Amygdala (tissue), 56 donors: ENCODE measurements at regions not wholly inside any gene's neighbourhood (a gene's known extent, or its start where the extent isn't known, plus 50 kb on each side); places are given as distances from the start of the nearest gene placed in this dataset.
"Not testable (repeated sequence)": the region's sequence is repeated elsewhere in the genome, so short reads cannot be mapped to it uniquely, and the experiment has no call there.

Experiments used
- DNase-seq, 56 donors: peaks; one replicate each; lab custom pipeline; 2025; lab: John Stamatoyannopoulos, UW

DNA sequence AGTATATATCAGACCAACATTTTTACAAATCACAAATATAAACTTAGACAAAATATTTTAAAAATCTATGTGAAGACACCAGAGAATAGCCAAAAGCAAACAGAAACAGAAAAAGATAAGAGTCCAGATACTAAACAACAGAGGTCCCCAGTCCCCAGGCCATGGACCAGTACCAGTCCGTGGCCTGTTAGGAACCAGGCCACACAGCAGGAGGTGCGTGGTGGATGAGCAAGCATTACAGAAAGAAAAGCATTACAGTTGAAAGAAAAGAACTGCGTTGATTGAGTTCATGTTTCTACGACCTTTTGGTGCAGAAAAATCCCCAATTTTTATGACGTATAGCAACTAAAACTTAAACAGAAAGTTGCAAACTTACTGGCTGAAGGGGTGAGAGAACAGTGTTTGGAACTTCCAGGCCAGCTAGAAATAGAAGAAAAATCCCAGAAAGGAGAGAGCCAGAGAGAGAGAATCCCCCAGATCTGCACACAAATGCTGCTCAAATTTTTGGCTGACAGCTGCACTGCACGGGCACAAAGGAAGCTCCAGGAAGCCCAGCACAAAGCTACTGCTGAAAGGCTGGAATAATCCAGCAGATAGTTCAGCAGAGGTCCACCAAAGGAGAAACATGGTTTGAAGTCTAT lies 159.6 kb upstream of the C14orf180 start:
- no peak for DNase-seq

DNA sequence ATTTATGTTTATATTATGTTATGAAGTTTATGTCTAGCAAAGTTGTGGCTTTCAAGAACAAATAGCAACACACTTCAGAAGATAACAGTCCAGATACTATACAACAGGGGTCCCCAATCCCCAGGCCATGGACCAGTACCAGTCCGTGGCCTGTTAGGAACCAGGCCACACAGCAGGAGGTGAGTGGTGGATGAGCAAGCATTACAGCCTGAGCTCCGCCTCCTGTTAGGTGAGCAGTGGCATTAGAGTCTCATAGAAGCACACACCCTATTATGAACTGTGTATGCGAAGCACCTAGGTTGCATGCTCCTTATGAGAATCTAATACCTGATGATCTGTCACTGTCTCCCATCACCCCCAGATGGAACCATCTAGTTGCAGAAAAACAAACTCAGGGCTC lies 159.0 kb upstream of the C14orf180 start:
- not testable (repeated sequence) for DNase-seq

DNA sequence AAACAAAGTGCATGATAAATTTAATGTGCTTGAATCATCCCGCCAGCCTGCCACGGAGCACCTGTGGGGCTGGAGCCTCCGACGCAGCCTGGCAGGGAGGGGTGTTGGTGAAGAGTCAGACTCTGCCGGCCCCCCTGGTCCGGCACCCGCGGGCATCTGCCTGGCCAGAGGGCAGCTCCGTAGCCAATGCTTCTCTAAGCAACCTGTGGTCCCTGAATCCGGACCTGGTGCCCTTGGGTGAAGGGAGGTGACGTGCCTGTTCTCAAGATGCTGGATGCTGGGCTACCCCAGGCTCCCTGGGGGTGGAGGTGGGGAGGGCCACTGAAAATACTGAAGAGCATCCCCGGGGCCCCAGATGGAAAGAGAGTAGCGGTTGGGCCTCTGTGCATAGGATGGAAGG lies 158.6 kb upstream of the C14orf180 start:
- no peak for DNase-seq

DNA sequence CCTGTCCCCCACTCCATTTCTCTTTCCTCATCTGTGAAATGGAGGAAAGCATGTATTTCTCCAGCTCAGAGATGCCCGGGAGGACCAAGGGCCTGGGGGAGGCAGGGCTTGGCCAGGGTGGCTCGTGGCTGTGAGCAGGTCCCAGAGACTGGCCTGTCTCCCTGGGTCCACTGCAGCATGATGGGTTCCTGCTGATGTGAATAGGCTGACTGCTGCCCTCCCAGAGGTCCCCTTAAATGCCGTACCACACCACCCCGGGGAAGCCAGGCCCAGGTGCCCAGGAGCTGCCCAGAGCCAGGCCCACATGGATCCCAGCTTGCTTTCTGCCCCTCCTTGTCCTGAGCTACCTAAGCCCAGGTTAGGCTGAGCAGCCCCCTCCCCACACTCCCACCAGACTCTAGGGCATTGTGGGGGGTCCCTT lies 158.2 kb upstream of the C14orf180 start:
- DNase-seq = no peak

DNA sequence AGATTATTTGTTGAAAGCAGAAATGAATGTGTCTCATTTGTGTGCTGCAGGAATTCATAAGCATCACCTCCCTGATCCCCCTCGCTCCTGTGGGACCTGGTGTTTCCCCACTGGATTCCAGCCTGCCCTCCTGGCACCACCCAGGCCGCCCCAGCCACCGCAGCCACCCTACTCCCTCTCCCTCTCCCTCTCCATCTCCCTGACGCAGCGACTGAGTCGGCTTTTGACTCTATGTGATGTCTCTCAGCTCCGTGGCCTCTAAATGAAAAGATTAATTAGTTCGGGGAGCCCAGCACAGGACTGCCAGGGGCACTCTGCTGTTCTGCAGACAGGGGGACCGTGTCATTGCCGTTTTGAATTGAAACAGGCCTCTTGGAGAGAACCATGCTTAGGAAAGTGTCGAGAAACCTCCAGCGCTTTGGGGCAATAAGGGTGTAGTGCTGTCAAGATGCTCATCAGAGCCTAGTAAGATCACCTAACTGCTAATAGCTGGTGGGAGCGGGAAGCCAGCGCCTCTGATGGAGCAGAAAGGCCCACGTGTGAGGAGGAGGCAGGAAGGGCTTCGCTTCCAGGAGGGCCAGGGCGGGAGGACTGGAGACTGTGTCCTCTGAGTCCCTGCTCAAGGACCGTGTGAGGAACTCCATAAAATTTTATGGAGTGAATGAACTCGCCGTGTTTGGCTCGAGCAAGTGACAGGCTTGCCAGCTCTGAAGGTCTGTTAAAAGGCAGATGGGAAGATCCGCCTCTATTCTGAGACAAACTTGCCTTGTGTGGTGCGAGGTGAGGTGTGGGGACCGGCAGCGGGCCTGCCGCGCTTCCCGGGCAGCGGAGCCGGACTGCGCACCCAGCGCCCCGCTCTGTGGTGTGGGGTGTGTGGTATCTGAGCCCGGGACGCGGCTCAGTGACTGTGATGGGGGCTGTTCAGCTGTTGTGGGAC lies 157.4 kb upstream of the C14orf180 start:
- DNase-seq = no peak

DNA sequence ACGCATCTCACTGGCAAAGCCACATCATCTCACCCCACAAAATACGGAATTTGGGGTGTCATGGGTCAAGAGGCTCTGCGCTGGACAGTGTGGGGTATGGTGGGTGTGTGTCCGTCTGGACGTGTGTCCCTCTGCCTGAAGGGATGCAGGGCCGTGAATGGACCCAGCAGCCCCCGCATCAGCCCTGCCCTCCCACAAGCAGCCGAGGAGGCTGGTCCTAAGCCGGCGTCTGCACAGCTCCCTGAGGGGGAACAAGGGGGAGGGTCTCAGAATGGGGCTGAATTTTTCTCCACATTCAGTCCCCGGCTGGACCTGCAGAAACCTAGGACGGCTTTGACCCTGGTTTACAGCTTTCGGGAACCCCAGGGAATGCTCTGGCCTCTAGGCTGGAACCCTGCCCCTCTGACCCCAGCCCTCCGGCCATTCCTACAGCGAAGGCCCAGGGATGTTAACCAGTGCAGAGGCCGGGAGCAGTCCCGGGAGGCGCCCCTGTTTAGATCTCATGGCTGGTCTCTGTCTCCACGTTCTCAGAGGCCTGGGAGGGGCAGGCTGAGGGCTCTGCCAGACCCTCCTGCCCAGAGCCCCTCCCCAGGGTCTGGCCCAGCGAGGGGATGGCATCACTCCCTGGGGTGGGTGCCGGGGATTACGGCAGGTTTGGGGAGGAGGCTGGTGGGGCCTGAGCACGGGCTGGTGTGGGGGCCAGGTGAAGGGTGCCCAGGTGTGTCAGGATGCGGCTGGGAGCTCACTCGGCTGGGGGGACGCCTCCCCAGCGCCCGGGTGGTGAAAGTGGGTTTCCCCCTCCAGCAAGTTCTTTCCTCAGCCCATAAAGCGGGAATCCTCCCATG lies 156.5 kb upstream of the C14orf180 start:
- DNase-seq = no peak

DNA sequence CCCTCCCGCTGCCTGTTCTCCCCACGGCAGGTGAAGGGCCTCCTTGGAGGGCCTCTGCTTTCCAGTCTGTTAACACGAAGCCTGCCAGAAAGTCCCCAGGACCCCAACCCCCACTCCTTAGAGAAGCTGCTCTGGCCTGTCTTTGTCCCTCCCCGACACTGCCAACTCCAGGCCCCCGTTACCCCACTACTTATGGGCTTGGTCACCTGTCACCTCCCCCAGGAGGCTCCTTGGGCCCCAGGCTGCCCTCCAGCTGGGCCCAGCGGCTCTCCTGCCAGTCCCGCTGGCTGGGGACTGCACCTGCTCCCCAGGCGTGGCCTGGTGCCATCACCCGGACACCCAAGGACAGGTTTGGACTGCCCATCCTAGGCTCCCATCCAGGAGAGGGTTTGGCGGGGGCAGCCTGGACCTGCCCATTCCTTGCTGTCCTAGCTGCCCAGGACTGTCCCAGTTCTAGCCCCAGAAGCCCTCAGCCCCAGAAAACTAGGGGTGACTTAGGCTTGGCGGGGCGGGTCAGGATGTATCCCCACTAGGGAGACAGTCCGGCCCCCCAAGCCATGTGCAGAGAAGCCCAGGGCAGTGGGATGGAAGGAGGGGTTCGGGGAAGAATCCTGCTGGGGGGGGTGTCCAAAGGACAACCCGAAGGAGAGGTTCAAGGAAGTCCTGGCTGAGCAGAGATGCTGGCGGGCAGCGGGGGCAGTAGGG lies 155.7 kb upstream of the C14orf180 start:
- no peak for DNase-seq

DNA sequence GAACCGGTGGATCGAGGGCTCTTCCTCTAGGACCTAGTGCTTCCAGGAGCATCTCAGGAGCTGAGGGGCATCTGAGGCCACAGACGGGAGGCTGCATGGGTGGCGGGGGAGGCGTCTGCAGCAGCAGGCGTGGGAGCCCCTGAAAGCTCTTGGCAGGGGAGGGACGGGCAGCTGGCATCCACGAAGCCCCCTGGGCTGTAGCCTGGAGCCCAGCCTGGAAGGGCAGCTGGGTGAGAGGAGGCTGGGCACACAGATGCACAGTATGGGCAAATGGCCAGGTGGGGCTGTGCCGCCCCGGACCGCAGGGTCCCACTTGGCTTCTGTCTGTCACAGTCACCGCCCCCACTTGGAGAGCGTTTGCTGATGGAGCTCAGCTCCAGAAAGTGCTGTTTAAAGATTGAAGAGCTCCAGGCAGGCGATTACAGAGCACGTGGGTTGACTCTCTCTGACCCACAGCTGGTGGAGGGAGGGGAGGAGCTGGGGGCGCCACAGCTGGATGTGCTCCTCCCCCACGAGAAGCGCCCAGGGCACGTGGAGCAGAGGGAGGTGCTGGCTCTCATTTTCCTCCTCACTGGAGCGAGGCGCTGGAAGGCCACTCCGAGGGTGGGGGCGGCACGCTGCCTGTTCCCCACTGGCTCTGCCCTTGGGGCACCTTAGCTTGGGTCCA lies 155.0 kb upstream of the C14orf180 start:
- peak in 33 of 56 donors; percentile 23 to 75 (median 56) for DNase-seq

DNA sequence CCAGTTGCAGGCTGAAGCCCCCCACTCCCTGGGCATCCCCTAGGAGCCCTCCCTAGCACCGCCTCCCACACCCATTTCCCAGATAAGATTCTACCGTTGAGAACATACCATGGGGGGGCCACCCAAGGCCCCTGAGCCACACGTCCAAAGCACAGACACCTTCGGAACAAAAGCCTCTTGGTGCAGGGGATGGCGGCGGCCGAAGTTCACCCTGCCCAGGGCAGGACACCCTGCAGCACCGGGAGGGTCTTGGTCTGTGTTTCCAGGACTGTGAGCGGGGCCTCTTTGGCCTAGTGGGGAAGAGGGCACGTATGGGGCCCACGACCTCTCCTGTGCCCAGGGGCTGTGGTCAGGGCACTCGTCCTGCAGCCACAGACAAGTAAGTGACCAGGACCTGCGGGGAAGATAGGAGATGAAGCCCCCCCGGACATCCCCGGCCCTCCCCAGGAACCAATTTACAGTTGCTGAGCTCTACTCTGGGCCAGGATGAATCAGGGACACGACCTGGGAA lies 154.3 kb upstream of the C14orf180 start:
- no peak for DNase-seq

DNA sequence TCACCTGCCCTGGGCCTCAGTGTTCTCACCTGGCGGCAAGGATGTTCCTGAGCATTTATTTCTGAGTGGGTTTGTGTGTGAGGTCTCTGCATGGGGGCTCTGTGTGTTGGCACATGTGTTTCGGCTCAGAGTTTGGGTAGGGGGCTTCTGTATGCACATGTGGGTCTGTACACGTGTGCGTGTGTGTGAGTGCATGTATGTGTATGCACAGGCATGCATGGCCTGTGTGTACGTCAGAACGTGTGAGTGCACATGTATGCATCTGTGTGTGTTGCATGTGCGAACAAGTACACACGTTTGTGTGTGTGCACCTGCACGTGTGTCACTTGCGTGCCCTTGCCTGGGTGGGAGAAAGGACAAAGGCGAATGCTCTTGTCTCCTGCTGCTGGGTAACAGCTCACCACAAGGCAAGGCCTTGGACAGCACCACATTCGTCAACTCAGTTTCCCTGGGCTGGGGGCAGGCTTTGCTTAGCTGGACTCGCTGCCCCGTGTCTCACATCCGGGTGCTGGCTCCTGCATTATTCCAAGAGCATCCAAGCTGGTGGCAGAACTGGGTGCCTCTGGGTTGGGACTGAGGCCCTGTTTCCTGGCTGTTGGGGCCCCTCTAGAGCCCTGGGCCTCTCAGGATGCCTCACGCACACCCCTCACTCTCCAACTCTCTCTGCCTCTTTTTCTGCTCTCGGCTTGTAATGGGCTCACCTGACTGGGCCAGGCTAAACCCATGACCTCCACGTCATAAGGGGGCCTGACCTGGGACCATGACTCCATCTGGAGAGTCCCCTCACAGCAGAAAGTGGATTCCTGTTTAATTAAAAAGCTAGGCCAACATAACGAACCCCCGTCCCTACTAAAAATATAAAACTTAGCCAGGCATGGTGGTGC lies 153.6 kb upstream of the C14orf180 start:
- no peak for DNase-seq

DNA sequence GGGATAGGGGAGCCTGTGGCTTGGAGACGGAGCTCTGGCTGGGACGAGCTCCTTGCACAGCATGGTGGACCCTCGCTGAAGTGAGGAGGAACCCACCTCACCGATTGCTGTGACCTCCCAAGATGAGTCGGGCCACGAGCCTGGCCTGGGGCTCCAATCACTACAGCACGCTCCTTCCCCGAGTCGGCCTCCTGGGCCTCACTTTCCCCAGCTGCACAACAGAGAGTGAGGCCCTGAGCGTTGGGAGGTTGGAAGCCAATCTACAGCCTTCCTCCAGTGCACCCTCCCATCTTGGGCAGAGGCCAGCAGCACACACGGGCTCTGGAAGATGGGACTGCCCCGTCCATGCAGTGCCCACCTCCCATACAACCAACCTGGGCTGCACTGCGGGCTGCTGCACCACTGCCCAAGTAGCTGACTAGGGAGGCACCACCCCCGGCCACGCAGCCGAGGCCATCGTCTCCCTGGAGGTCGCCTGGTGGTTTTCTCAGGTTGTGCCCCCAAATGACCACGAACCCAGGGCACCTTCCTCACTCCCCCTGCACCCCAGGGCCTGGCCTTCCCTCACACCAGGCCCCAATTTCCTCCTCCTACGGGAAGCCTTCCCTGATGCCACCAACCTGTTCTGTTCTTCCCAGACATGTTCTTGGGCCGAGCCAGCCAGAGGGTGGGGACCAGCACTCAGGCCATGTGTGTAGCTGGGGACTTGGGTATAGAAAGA lies 152.3 kb upstream of the C14orf180 start:
- DNase-seq = no peak

DNA sequence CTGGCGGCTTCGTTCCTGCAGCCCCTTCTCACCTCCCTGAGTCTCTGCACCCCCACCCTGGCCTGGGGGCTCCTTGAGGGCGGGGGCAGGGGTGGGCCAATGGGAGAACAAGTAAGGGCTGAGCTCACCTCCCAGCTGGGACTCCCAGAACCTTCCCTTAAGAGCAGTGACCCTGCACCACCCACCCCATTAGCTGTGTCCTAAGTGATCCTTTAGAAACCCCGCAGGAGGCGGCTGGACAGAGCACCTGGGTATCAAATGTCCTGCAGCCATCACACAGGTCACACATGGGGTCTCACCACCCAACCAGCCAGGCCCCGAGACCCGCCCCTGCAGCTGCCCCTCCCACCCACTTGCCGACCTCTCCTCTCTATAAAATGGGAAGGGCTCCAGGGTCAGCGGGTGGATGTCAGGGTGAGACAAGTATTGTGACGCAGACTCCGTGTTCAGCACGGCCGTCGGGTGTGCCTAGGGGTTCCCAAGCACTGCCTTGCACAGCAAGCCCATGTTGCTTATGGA lies 151.2 kb upstream of the C14orf180 start:
- DNase-seq = no peak

DNA sequence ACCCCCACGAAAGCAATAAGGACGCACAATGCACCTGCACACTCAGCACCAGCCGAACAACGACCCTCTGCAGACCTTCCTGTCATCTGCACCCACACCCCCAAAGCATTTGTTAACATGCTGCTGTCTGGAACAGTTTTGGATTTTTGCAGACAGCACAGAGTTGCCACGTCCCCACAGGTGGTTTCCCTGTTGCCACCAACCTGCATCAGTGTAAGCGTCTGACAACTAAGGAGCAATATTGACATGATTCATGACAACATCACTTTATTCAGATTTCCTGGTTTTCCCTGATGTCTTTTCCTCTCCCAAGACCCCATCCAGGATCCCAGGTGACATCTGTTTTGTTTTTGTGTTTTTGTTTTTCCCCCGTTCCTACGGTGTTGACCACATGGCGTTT lies 150.7 kb upstream of the C14orf180 start:
- DNase-seq = no peak

DNA sequence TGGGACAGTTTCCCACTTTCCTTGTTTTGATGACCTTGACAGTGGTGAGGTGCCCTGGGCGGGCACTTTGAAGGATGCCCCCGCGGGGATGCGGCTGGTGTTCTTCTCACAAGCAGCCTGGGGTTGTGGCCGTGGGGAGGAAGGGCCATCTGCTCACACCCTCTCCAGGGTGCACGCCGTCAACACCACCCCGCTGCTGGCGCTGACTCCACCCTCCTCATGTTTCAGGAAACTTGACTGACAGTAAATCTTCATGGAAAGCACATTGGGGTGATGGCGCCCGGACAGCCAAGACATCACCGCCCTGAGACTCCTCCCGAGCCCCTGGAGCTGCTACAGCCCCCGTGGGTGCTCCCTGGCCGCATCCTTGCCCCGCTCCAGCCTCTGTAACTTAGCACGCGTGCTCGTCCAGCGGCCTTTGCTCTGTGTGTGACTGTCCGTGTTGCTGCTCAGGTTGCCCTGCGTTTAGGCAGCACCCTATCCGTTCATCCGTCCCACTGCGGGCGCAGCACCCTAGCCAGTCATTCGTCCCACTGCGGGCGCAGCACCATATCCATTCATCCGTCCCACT lies 150.2 kb upstream of the C14orf180 start:
- no peak for DNase-seq

DNA sequence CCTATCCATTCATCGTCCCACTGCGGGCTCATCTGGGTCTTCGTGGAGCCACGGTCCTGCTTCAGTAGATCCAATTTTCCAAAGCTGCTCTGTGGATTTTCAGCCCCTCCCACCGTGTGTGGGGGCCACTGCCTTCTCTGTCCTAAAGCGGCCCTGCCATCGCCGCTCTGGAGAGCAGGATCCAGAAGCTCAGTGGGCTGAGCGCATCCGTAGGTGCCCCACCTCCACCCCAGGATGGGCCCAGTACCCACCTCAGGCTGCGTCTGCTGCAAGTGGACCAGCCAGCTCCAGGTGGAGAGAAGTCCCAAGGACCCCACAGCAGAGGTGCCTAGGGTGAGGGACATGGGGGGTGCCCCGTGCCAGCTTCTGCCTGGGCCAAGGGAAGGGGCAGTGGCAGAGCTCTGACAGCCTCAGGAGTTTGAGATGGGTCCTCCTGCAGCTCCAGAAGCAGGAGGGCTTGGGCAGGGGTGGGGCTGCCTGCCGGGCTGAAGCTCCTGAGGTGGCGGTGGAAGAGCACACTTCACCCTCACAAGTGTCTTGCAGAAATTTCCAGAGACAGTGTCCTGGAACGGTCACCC lies 148.1 kb upstream of the C14orf180 start:
- no peak for DNase-seq

DNA sequence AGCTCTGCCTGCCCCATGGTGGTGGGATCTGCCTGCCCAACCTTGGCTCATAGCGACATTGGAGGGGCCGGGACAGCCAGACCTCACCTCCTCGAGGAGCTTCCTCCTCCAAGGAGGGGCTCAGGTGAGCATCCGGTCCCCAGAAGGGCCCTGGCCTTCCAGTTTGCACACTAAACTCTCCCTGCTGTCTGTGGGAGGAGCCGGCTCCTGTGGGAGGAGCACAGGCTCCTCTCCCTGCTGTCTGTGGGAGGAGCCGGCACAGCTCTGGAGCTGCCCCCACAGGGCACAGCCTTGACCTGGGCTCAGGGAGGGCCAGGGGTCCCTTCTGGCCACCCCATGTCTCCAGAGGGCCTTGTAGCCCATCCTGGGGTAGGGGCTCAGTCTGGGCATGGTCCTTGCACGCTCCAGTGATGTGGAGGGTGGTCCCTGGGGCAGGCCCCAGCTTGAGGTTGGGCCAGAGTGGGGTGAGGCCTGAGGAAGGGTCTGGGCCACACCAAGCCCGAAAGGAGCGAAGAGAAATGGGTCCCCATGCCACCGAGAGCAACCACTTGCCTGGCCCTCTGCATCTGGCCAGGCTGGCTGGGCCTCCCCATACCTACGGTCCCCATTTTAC lies 147.5 kb upstream of the C14orf180 start:
- DNase-seq = no peak
